Loucy (cell line): ENCODE measurements at regions not wholly inside any gene's neighbourhood (a gene's known extent, or its start where the extent isn't known, plus 50 kb on each side); places are given as distances from the start of the nearest gene placed in this dataset.

ENCODE experiments used
- H2AFZ ChIP-seq: fragments of 200-600 bp; sonication (generic); 2 replicates; pipeline ENCODE4 v1.6.0; 2016; ENCODE audit warnings: antibody characterized with exemption, mild to moderate bottlenecking, low read length, moderate library complexity
- H3F3A ChIP-seq: fragments of 200-600 bp; 2 replicates; pipeline ENCODE4 v1.6.0; 2016; ENCODE audit warnings: antibody characterized with exemption, low read depth, mild to moderate bottlenecking
- H3K27me3 ChIP-seq: fragments of 200-600 bp; sonication (generic); 2 replicates; pipeline ENCODE4 v1.6.1; 2014; ENCODE audit warnings: low read length, mild to moderate bottlenecking; ENCODE audit not compliant: insufficient read depth, poor library complexity, severe bottlenecking
- H3K36me3 ChIP-seq: fragments of 200-600 bp; sonication (generic); 2 replicates; pipeline ENCODE4 v1.6.1; 2016; ENCODE audit warnings: low read length; ENCODE audit not compliant: insufficient read depth
- H3K4me1 ChIP-seq: fragments of 200-600 bp; sonication (generic); 2 replicates; pipeline ENCODE4 v1.5.1; 2014; ENCODE audit warnings: low read length, mild to moderate bottlenecking; ENCODE audit not compliant: insufficient read depth, poor library complexity, severe bottlenecking
- H3K4me2 ChIP-seq: fragments of 200-600 bp; sonication (generic); 2 replicates; pipeline ENCODE4 v1.6.0; 2014; ENCODE audit warnings: antibody characterized with exemption, low read length, low read depth, mild to moderate bottlenecking; ENCODE audit not compliant: poor library complexity, severe bottlenecking
- H3K4me3 ChIP-seq: fragments of 200-600 bp; sonication (generic); 2 replicates; pipeline ENCODE4 v1.5.1; 2014; ENCODE audit warnings: low read length, mild to moderate bottlenecking, mixed read lengths; ENCODE audit not compliant: poor library complexity, severe bottlenecking
- H3K79me2 ChIP-seq: fragments of 200-600 bp; sonication (generic); 2 replicates; pipeline ENCODE4 v1.6.1; 2014; ENCODE audit warnings: low read length; ENCODE audit not compliant: insufficient read depth
- H3K9ac ChIP-seq: fragments of 200-600 bp; sonication (generic); 2 replicates; pipeline ENCODE4 v1.6.0; 2014; ENCODE audit warnings: mild to moderate bottlenecking, low read depth, low read length, moderate library complexity; ENCODE audit not compliant: poor library complexity, severe bottlenecking
- H3K9me2 ChIP-seq: fragments of 200-600 bp; sonication (generic); replicated peaks from 2 replicates; pipeline ENCODE4 v1.6.1; 2016; ENCODE audit warnings: low read depth, low read length, mixed read lengths
- H3K9me3 ChIP-seq: fragments of 200-600 bp; sonication (generic); 2 replicates; pipeline ENCODE4 v1.6.1; 2014; ENCODE audit warnings: mild to moderate bottlenecking, antibody characterized with exemption, low read length, low read depth; ENCODE audit not compliant: insufficient read depth
- H4K20me1 ChIP-seq: fragments of 200-600 bp; sonication (generic); 2 replicates; pipeline ENCODE4 v1.6.0; 2014; ENCODE audit warnings: antibody characterized with exemption, low read length, mild to moderate bottlenecking; ENCODE audit not compliant: insufficient read depth, poor library complexity, severe bottlenecking
- EZH2phosphoT487 ChIP-seq: fragments of 200-600 bp; IDR thresholded peaks from 2 replicates; pipeline ENCODE4 v1.6.1; 2018; ENCODE audit warnings: antibody characterized with exemption, mild to moderate bottlenecking, moderate library complexity, borderline replicate concordance
- TF ChIP-seq, protein P1 (sequence below): fragments of 200-600 bp; sonication (generic); conservative IDR thresholded peaks from 2 replicates; pipeline ENCODE4 v1.5.1; 2014; ENCODE audit warnings: mild to moderate bottlenecking, antibody characterized with exemption, low read length

DNA sequence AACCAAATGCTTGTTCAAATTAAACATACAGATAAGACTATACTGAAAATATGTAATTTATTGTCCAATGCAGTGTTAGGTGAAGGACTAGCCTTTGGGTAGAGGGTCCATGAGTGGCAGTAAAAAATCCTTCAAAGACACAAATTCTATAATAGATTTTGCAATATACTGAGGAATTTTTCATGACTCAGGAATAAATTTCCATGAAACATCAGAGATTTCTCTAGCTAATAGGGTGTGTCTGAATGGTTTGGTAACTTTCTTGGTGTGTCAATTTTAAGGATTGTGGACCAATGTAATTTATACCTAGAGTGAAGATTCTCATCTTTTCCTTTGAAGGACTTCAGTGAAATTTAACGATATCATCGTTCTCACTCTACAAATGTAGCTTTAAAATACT, 546.7 kb downstream of the SLITRK5 start:
- H3K27me3 ChIP-seq = no peaks in the 10 kb centered on the region
- H3K9me2 ChIP-seq = no peaks in the 10 kb centered on the region
- H3K4me1 ChIP-seq = no peaks in the 10 kb centered on the region
- no peaks in the 10 kb centered on the region for H3K9me3 ChIP-seq
- no peaks in the 10 kb centered on the region for H3K36me3 ChIP-seq
- H4K20me1 ChIP-seq = no peaks in the 10 kb centered on the region
- H3K4me3 ChIP-seq = no peak overlapping the region
- no peaks in the 10 kb centered on the region for H3K79me2 ChIP-seq
- H3K4me2 ChIP-seq = no peak overlapping the region
- H2AFZ ChIP-seq = no peak overlapping the region
- H3K9ac ChIP-seq = no peak overlapping the region
- TF ChIP-seq, protein P1, sequence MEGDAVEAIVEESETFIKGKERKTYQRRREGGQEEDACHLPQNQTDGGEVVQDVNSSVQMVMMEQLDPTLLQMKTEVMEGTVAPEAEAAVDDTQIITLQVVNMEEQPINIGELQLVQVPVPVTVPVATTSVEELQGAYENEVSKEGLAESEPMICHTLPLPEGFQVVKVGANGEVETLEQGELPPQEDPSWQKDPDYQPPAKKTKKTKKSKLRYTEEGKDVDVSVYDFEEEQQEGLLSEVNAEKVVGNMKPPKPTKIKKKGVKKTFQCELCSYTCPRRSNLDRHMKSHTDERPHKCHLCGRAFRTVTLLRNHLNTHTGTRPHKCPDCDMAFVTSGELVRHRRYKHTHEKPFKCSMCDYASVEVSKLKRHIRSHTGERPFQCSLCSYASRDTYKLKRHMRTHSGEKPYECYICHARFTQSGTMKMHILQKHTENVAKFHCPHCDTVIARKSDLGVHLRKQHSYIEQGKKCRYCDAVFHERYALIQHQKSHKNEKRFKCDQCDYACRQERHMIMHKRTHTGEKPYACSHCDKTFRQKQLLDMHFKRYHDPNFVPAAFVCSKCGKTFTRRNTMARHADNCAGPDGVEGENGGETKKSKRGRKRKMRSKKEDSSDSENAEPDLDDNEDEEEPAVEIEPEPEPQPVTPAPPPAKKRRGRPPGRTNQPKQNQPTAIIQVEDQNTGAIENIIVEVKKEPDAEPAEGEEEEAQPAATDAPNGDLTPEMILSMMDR = no peak
- TF ChIP-seq EZH2phosphoT487 = no peak
- no peaks in the 10 kb centered on the region for H3F3A ChIP-seq

DNA sequence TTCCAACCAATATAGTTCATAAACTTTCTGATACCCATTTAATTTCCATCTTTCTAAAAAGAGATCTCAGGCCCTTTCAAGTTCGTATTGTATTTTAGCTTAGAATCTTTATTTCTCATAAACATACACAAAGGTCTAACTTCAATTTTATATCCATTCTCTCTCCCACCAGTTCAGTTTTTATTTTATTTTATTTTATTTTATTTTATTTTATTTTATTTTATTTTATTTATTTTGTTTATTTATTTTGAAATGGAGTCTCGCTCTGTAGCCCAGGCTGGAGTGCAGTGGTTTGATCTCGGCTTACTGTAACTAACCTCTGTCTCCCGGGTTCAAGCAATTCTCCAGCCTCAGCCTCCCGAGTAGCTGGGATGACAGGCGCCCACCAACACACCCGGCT, 552.8 kb downstream of the SLITRK5 start:
- Histone ChIP-seq H3K9me2 (no peaks in the 10 kb centered on the region), H3K4me2 (no peak overlapping the region), H3K27me3 (no peaks in the 10 kb centered on the region), H3K4me3 (no peak overlapping the region), H3K9ac (no peak overlapping the region), H3K9me3 (no peaks in the 10 kb centered on the region), H3F3A (no peaks in the 10 kb centered on the region), H4K20me1 (no peaks in the 10 kb centered on the region), H3K4me1 (no peaks in the 10 kb centered on the region), H3K79me2 (no peaks in the 10 kb centered on the region), H2AFZ (no peak overlapping the region), H3K36me3 (no peaks in the 10 kb centered on the region)
- TF ChIP-seq EZH2phosphoT487 = no peak
- TF ChIP-seq, protein P1 = no peak

DNA sequence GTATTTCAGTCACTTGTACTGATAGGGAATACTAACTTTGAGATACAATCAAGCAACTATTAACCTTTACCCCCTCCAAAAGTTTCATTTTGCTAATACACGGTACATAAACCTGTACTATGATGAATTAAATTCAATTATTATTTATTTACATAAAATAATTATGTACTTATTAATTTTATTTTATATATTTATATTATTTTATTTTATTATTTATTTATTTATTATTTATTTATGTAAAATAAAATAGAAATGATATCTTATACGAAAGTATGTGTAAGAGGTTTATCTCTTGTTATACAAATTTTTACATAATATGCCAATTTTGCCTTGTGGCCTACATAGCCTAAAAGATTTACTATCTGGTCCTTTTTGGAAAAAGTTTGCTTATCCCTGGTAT, 564.3 kb downstream of the SLITRK5 start:
- H3K27me3 ChIP-seq = no peaks in the 10 kb centered on the region
- TF ChIP-seq EZH2phosphoT487 = no peak
- TF ChIP-seq, protein P1 = no peak
- no peak overlapping the region for H3K9ac ChIP-seq
- no peak overlapping the region for H3K4me3 ChIP-seq
- H3K4me1 ChIP-seq = no peaks in the 10 kb centered on the region
- H3K4me2 ChIP-seq = no peak overlapping the region
- H4K20me1 ChIP-seq = no peaks in the 10 kb centered on the region
- no peaks in the 10 kb centered on the region for H3F3A ChIP-seq
- H3K36me3 ChIP-seq = no peaks in the 10 kb centered on the region
- H3K9me3 ChIP-seq = no peaks in the 10 kb centered on the region
- no peak overlapping the region for H2AFZ ChIP-seq
- no peaks in the 10 kb centered on the region for H3K79me2 ChIP-seq
- no peaks in the 10 kb centered on the region for H3K9me2 ChIP-seq
